Chondrocyte (in vitro differentiated cells): ENCODE measurements at regions not wholly inside any gene's neighbourhood (a gene's known extent, or its start where the extent isn't known, plus 50 kb on each side); places are given as distances from the start of the nearest gene placed in this dataset.

Experiments used
- DNase-seq: peaks from one replicate; pipeline ENCODE4 v3.0.0; 2021; ENCODE audit warnings: mixed read lengths, low spot score
- H3K27ac Mint-ChIP-seq: one replicate; pipeline ENCODE4 v1.8.0; 2021; ENCODE audit warnings: mild to moderate bottlenecking, moderate library complexity, mixed read lengths; ENCODE audit not compliant: unreplicated experiment
- H3K27me3 Mint-ChIP-seq: 2 replicates; pipeline ENCODE4 v1.8.0; 2021; ENCODE audit warnings: low read depth, mixed read lengths
- H3K36me3 Mint-ChIP-seq: 2 replicates; pipeline ENCODE4 v1.8.0; 2021; ENCODE audit warnings: low read depth, mixed read lengths
- H3K4me1 Mint-ChIP-seq: 2 replicates; pipeline ENCODE4 v1.8.0; 2021; ENCODE audit warnings: low read depth, mild to moderate bottlenecking, mixed read lengths
- H3K4me3 Mint-ChIP-seq: one replicate; pipeline ENCODE4 v1.8.0; 2021; ENCODE audit warnings: mild to moderate bottlenecking, moderate library complexity, mixed read lengths; ENCODE audit not compliant: unreplicated experiment
- H3K9me3 Mint-ChIP-seq: 2 replicates; pipeline ENCODE4 v1.8.0; 2021; ENCODE audit warnings: low read depth, mixed read lengths
- TF ChIP-seq, protein P1 (sequence below): fragments of 200-600 bp; sonication (generic); IDR thresholded peaks from 2 replicates; pipeline ENCODE4 v1.5.0; 2021; ENCODE audit warnings: antibody characterized with exemption, mild to moderate bottlenecking, moderate library complexity

GRCh38 chr1:201713086-201713810 lies 115.7 kb upstream of the IPO9 start:
- peak; percentile 98 for DNase-seq
- TF ChIP-seq, protein P1, sequence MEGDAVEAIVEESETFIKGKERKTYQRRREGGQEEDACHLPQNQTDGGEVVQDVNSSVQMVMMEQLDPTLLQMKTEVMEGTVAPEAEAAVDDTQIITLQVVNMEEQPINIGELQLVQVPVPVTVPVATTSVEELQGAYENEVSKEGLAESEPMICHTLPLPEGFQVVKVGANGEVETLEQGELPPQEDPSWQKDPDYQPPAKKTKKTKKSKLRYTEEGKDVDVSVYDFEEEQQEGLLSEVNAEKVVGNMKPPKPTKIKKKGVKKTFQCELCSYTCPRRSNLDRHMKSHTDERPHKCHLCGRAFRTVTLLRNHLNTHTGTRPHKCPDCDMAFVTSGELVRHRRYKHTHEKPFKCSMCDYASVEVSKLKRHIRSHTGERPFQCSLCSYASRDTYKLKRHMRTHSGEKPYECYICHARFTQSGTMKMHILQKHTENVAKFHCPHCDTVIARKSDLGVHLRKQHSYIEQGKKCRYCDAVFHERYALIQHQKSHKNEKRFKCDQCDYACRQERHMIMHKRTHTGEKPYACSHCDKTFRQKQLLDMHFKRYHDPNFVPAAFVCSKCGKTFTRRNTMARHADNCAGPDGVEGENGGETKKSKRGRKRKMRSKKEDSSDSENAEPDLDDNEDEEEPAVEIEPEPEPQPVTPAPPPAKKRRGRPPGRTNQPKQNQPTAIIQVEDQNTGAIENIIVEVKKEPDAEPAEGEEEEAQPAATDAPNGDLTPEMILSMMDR = no peak
- Mint-ChIP-seq H3K27ac (peak overlapping the region; percentile 99), H3K36me3 (peaks cover 7% of the 10 kb centered on the region), H3K27me3 (no peaks in the 10 kb centered on the region), H3K4me1 (peaks cover 83% of the 10 kb centered on the region), H3K4me3 (no peak overlapping the region), H3K9me3 (no peaks in the 10 kb centered on the region)

- H3K27me3 Mint-ChIP-seq = no peaks in the 10 kb centered on the region
- no peaks in the 10 kb centered on the region for H3K9me3 Mint-ChIP-seq
- H3K36me3 Mint-ChIP-seq = peaks cover 18% of the 10 kb centered on the region
- peak overlapping the region; percentile 99 for H3K27ac Mint-ChIP-seq
- H3K4me3 Mint-ChIP-seq = peak overlapping the region; percentile 35
- H3K4me1 Mint-ChIP-seq = peaks cover 81% of the 10 kb centered on the region
- peak; percentile 95 for DNase-seq
- TF ChIP-seq, protein P1 = no peak
Observed at GRCh38 chr1:201714542-201715329, 114.2 kb upstream of the IPO9 start.

- H3K36me3 Mint-ChIP-seq = peaks cover 20% of the 10 kb centered on the region
- H3K4me3 Mint-ChIP-seq = peak overlapping the region; percentile 2
- peak; percentile 46 for DNase-seq
- H3K27ac Mint-ChIP-seq = peak overlapping the region; percentile 99
- no peaks in the 10 kb centered on the region for H3K27me3 Mint-ChIP-seq
- TF ChIP-seq, protein P1 = no peak
- H3K4me1 Mint-ChIP-seq = peaks cover 81% of the 10 kb centered on the region
- H3K9me3 Mint-ChIP-seq = no peaks in the 10 kb centered on the region
Observed at GRCh38 chr1:201715351-201715750, 113.6 kb upstream of the IPO9 start.

GRCh38 chr1:201715801-201716741 lies 112.9 kb upstream of the IPO9 start:
- Mint-ChIP-seq H3K4me3 (peak overlapping the region; percentile 2), H3K27me3 (no peaks in the 10 kb centered on the region), H3K4me1 (peaks cover 81% of the 10 kb centered on the region), H3K27ac (peak overlapping the region; percentile 99), H3K9me3 (no peaks in the 10 kb centered on the region), H3K36me3 (peaks cover 20% of the 10 kb centered on the region)
- peak; percentile 33 for DNase-seq
- TF ChIP-seq, protein P1 = no peak

DNA sequence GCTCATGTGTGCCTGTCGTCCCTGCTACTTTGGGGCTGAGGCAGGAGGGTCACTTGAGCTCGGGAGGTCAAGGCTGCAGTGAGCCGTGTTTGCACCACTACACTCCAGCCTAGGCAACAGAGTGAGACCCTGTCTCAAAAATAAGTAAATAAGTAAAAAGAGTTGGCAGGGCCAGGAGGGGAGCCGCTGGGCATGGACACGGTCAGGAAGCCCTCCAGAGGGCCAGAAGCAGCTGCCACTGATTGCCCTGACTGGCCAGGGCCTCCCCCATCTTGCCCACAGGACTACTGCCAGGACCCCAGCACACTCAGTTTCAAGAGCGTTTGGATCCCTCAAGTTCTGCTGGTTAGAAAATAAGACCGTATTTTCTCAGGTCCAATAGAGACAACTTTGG lies 112.2 kb upstream of the IPO9 start:
- TF ChIP-seq, protein P1 = no peak
- peaks cover 81% of the 10 kb centered on the region for H3K4me1 Mint-ChIP-seq

More for the DNA sequence above, 112.2 kb upstream of the IPO9 start:
- Mint-ChIP-seq H3K9me3 (no peaks in the 10 kb centered on the region), H3K4me3 (no peak overlapping the region), H3K27me3 (no peaks in the 10 kb centered on the region), H3K36me3 (peaks cover 20% of the 10 kb centered on the region), H3K27ac (no peak overlapping the region)
- DNase-seq = peak; percentile 56
